ENCODE measurements at regions not wholly inside any gene's neighbourhood (a gene's known extent, or its start where the extent isn't known, plus 50 kb on each side); places are given as distances from the start of the nearest gene placed in this dataset.

DNA sequence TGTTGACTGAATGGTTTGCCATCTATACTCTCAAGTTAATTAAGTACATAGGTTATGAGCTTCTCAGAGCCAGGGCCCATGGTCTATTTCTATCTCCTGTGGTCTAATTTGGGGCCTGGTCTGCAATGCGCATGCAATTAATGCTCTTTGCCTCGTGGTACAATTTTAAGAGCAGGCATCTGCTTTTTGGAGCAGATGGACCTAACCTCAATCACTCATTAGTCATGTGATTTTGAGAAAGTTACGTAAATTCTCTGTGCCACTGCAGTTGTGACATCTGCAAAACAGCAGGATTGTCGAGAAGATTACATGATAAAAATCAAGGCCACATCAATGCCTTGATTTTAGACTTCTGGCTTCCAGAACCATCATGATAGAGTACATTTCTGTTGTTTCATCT is 543.7 kb upstream of the ADAMTS9 start:
- Histone ChIP-seq H3K36me3 (ENCODE audit: control insufficient read depth, insufficient read depth, low read length, severe bottlenecking) (no peaks in the 10 kb centered on the region), H3K9ac (ENCODE audit: low read length) (no peak overlapping the region), H3K9me3 (ENCODE audit: control insufficient read depth, low read length) (no peaks in the 10 kb centered on the region), H3K27me3 (replicated peaks; ENCODE audit: control insufficient read depth, insufficient read depth, low read length) (peaks cover under 1% of the 10 kb centered on the region), H3K4me3 (ENCODE audit: low read length) (no peak overlapping the region), H3K4me1 (ENCODE audit: control insufficient read depth, insufficient read depth, low read length) (no peaks in the 10 kb centered on the region)
- no peak for DNase-seq (ENCODE audit: low read depth)

DNA sequence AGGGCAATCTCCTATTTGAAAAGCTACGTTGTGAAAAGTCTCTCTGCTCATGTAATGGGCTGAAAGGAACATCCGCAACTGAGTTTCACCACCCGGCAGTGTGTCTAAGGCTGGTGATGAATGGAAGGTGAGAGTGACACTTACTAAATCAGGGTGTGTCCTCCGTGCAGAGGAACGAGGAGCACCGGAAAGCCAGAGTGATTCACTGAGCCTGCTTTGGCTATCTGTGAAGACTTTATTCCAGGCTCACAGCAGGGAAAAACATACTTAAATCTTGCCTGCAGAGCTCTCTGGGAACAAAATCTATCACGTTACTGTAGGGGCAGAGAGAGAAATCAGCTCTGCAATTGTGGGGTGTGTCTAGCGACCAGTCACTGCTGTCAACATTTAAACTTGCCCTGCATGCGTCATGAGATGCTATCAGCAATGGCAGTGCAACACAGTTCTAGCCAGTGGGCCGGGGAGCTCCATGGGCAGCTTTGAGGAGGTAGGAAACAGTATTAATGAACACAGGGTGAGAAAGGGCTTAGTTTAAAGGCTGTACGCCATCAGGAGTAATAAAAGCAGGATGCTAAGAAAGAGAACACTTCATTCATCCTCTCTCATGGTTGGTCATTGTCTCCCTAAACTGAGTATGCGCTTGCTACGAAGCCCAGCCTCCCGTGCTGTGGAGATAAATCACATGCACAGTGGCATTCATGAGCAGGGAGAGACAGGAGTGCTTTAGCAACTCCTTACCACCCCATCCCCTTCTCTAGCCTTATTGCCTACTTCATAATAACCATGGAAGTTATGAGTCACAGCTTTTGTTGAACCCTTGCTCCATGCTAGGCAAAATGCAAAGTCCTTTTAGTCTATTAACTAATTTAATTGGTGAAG is 542.7 kb upstream of the ADAMTS9 start:
- Histone ChIP-seq H3K4me1 (ENCODE audit: control insufficient read depth, insufficient read depth, low read length) (no peaks in the 10 kb centered on the region), H3K4me3 (ENCODE audit: low read length) (no peak overlapping the region), H3K9me3 (ENCODE audit: control insufficient read depth, low read length) (no peaks in the 10 kb centered on the region), H3K27me3 (replicated peaks; ENCODE audit: control insufficient read depth, insufficient read depth, low read length) (no peaks in the 10 kb centered on the region), H3K9ac (ENCODE audit: low read length) (no peak overlapping the region), H3K36me3 (ENCODE audit: control insufficient read depth, insufficient read depth, low read length, severe bottlenecking) (no peaks in the 10 kb centered on the region)
- DNase-seq (ENCODE audit: low read depth) = no peak

DNA sequence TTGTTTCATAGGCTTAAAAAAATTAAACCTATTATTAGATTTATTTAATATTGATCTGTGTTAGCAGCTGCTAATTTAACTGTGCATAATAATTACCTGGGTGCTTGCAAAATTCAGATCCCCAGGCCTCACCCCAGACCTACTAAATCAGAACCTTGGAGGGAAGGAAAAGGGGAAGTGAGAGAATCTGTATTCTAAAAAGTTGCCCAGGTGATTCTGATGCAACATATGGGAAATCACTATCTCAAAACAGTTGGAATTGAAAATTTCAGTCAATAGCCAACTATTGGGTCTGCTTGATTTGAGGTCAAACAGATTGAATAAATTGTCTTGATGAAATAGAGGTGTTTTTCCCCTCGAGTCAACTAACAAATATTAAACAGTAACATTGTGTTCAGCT is 538.5 kb upstream of the ADAMTS9 start:
- Histone ChIP-seq H3K9me3 (ENCODE audit: control insufficient read depth, low read length) (no peaks in the 10 kb centered on the region), H3K36me3 (ENCODE audit: control insufficient read depth, insufficient read depth, low read length, severe bottlenecking) (no peaks in the 10 kb centered on the region), H3K4me1 (ENCODE audit: control insufficient read depth, insufficient read depth, low read length) (no peaks in the 10 kb centered on the region), H3K9ac (ENCODE audit: low read length) (no peak overlapping the region), H3K27me3 (replicated peaks; ENCODE audit: control insufficient read depth, insufficient read depth, low read length) (no peaks in the 10 kb centered on the region), H3K4me3 (ENCODE audit: low read length) (no peak overlapping the region)
- DNase-seq (ENCODE audit: low read depth) = no peak

DNA sequence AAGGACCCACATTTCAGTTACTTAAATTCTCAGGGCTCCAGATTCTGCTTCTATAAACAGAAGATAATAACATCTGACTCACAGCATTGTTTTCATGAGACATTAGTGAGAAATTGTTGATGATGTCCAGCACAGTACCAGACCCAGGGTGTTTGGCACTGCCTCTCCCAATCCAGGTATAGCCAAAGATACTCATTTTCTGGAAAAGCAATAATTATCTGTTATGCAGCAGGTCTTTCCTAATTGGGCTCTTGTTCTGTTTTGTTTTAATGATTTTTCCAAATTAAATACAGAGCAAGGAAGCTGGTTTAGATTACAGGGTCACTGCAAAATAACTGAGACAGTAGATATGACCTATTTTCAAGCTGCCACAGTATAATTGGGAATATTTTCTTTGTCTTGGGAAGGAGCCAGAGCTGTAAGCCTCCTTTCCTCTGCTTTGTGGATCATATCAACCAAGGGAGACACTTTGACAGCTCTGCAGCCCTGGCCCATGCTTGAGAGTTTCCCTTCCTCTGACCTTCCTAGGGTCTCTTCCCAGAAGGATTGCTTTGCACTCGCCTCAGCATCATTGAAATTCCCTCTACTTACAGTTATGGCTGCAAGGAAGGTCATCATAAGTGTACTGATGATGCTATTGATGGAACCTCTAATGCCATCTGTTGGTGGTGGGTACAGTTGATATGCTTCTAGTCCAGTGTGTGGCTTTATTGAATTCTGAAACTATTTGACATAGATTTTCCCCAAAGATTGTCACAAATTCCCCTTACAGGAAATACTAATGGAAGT is 522.4 kb upstream of the ADAMTS9 start:
- no peaks in the 10 kb centered on the region for H3K9me3 ChIP-seq (ENCODE audit: control insufficient read depth, low read length)
- no peak overlapping the region for H3K9ac ChIP-seq (ENCODE audit: low read length)
- H3K27me3 ChIP-seq (replicated peaks; ENCODE audit: control insufficient read depth, insufficient read depth, low read length) = peaks cover 11% of the 10 kb centered on the region
- peak; percentile 25 for DNase-seq (ENCODE audit: low read depth)
- no peaks in the 10 kb centered on the region for H3K4me1 ChIP-seq (ENCODE audit: control insufficient read depth, insufficient read depth, low read length)
- no peak overlapping the region for H3K4me3 ChIP-seq (ENCODE audit: low read length)
- no peaks in the 10 kb centered on the region for H3K36me3 ChIP-seq (ENCODE audit: control insufficient read depth, insufficient read depth, low read length, severe bottlenecking)

DNA sequence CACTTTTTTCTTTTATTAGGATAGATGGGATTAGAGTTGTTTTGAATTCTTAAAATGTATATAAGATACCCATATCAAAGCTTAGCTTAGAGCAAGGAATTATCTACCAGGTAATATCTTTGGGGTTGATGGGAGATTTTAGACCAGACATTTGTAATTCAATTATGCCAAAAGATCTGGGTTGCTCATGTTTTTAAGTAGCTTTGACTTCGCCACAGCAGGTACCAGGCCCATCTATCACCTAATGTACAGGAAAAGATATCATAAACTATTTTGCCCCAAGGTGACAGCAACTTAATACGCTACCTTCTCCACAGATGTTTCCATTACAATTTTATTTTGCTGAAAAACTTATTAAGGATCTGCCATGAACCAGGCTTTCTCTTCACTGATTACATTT is 514.6 kb upstream of the ADAMTS9 start:
- DNase-seq (ENCODE audit: low read depth) = no peak
- H3K27me3 ChIP-seq (replicated peaks; ENCODE audit: control insufficient read depth, insufficient read depth, low read length) = peaks cover 21% of the 10 kb centered on the region
- H3K36me3 ChIP-seq (ENCODE audit: control insufficient read depth, insufficient read depth, low read length, severe bottlenecking) = no peaks in the 10 kb centered on the region
- H3K4me1 ChIP-seq (ENCODE audit: control insufficient read depth, insufficient read depth, low read length) = peaks cover 8% of the 10 kb centered on the region
- H3K9me3 ChIP-seq (ENCODE audit: control insufficient read depth, low read length) = no peaks in the 10 kb centered on the region
- no peak overlapping the region for H3K9ac ChIP-seq (ENCODE audit: low read length)
- no peak overlapping the region for H3K4me3 ChIP-seq (ENCODE audit: low read length)

DNA sequence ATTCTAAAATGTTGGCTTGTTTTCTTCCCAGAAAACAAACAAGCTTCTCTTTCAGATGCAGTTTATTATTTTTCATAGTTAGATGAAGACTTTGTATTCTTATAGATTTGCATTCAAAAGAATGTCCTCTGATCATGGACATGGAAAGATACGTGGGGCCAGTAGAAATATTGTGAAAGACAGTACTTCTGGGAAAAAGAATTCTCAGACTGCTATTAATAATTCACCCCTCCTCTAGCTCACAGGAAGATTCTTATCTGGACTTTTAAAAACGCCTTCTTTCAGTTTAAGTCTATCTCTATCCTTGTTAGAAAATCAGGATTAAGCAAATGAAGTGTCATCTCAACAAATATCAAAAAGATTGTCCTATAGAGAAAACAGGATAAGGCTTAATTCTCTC is 514.1 kb upstream of the ADAMTS9 start:
- peaks cover 21% of the 10 kb centered on the region for H3K27me3 ChIP-seq (replicated peaks; ENCODE audit: control insufficient read depth, insufficient read depth, low read length)
- H3K9me3 ChIP-seq (ENCODE audit: control insufficient read depth, low read length) = no peaks in the 10 kb centered on the region
- H3K4me3 ChIP-seq (ENCODE audit: low read length) = no peak overlapping the region
- H3K9ac ChIP-seq (ENCODE audit: low read length) = no peak overlapping the region
- no peaks in the 10 kb centered on the region for H3K36me3 ChIP-seq (ENCODE audit: control insufficient read depth, insufficient read depth, low read length, severe bottlenecking)
- H3K4me1 ChIP-seq (ENCODE audit: control insufficient read depth, insufficient read depth, low read length) = peaks cover 8% of the 10 kb centered on the region
- DNase-seq (ENCODE audit: low read depth) = no peak

DNA sequence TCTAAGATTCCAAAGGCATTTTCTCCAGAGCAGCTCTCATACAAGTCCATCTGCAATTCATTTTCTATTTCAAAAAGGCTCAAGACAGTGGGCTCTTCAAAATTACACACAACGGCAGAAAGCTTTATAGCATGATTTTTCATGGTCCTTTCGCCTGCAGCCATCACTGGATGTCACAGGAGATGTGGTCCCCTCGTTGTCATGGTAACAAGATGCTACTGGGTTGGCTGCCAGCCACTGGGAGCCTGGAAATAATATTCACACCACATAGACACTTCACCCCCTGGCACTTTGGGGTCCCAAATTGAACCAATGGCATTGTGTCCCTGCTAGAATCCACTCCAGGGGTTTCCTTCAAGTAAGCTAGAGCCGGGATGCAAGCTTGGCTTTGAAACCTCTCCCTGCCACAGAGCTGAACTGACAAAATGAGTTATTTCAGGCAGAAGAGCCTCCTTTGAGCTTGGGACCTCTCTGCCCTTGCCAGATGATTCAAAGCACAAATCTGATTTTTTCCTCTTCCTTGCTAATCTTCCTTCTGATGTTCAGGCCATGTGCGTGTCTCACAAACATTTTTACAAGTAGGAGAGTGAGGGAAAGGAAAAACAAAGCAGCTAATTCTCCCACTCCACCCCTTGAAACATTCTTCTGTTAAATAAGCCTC is 512.6 kb upstream of the ADAMTS9 start:
- peaks cover 8% of the 10 kb centered on the region for H3K4me1 ChIP-seq (ENCODE audit: control insufficient read depth, insufficient read depth, low read length)
- H3K36me3 ChIP-seq (ENCODE audit: control insufficient read depth, insufficient read depth, low read length, severe bottlenecking) = no peaks in the 10 kb centered on the region
- H3K9me3 ChIP-seq (ENCODE audit: control insufficient read depth, low read length) = no peaks in the 10 kb centered on the region
- DNase-seq (ENCODE audit: low read depth) = peak; percentile 18
- peaks cover 21% of the 10 kb centered on the region for H3K27me3 ChIP-seq (replicated peaks; ENCODE audit: control insufficient read depth, insufficient read depth, low read length)
- no peak overlapping the region for H3K9ac ChIP-seq (ENCODE audit: low read length)
- H3K4me3 ChIP-seq (ENCODE audit: low read length) = no peak overlapping the region

DNA sequence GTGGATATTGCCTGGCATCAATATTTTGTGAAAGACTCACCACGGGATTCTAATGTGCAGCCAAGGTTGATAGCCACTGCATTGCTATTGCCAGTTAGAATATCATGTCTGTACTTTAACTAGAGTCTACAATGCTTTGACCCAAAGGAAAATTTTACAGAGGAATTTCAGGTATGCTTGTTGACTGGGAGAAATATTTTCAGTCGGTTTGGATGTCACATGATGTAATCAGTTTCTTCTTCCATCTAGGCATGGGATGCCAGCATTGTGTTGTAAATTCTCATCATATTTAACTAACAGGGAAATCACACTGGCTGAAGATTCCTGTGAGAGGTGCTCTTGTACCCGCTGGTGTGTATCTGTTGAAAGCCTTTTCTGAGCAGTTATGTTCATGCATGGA is 508.9 kb upstream of the ADAMTS9 start:
- Histone ChIP-seq H3K27me3 (replicated peaks; ENCODE audit: control insufficient read depth, insufficient read depth, low read length) (peaks cover 15% of the 10 kb centered on the region), H3K4me1 (ENCODE audit: control insufficient read depth, insufficient read depth, low read length) (peaks cover 1% of the 10 kb centered on the region), H3K4me3 (ENCODE audit: low read length) (no peak overlapping the region), H3K9ac (ENCODE audit: low read length) (no peak overlapping the region), H3K36me3 (ENCODE audit: control insufficient read depth, insufficient read depth, low read length, severe bottlenecking) (no peaks in the 10 kb centered on the region), H3K9me3 (ENCODE audit: control insufficient read depth, low read length) (no peaks in the 10 kb centered on the region)
- DNase-seq (ENCODE audit: low read depth) = peak; percentile 32

DNA sequence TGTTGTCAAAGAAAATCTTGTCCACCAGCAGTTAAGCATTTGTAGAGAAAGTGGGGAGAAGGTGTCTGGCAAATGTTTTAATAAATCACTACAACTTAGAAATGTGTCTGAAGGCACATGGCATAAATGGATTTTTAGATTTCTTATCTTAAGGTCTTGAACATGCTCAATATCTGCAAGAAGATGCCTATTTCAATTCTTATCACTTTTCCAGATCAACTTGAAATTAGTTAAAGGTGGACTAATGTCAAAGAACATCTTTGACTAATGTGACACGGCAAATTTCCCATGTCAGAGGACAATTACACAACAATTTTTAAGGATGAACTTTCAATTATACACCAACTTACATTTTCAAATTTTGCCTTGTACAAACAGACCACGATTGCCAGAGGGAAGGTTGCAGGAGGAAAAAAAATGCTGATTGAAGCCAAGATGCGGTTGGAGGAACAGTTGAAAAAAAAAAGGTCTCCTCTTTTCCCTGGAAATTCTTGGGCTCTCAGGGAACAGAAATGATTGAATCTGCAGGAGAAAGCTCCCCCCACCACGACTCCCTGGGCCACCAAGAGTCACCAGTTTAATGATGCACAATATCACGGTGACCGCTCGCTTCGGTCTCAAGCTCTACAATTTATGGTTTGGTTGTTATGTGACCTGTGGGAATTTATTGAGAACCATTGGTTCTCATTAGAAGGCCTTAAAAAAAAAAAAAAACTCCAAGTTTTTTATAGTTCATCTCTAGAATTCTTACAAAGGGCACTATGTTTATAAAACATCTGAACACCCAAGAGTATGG is 507.6 kb upstream of the ADAMTS9 start:
- H3K4me1 ChIP-seq (ENCODE audit: control insufficient read depth, insufficient read depth, low read length) = peaks cover 12% of the 10 kb centered on the region
- no peaks in the 10 kb centered on the region for H3K9me3 ChIP-seq (ENCODE audit: control insufficient read depth, low read length)
- no peak overlapping the region for H3K9ac ChIP-seq (ENCODE audit: low read length)

DNA sequence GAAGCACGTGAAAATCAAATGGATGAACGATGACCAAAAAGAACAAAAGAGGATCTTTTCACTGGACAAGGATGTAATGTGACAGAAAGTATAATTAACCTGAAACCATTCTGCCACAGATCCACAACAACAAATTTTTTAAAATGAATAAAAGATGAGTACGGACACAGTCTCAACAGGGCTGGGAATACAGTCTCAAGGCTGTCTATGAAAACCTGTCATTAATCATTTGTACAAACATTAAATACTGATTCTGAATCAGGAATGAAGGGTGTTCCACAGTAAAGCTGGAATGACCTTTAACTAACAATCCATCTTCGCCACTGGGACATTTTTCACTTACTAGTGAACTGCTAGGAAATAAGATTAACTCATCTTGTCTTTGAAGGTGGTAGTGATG is 506.9 kb upstream of the ADAMTS9 start:
- Histone ChIP-seq H3K36me3 (ENCODE audit: control insufficient read depth, insufficient read depth, low read length, severe bottlenecking) (no peaks in the 10 kb centered on the region), H3K9ac (ENCODE audit: low read length) (no peak overlapping the region), H3K27me3 (replicated peaks; ENCODE audit: control insufficient read depth, insufficient read depth, low read length) (peaks cover 3% of the 10 kb centered on the region), H3K4me1 (ENCODE audit: control insufficient read depth, insufficient read depth, low read length) (peaks cover 14% of the 10 kb centered on the region), H3K4me3 (ENCODE audit: low read length) (no peak overlapping the region), H3K9me3 (ENCODE audit: control insufficient read depth, low read length) (no peaks in the 10 kb centered on the region)
- no peak for DNase-seq (ENCODE audit: low read depth)

More for the DNA sequence above, 507.6 kb upstream of the ADAMTS9 start:
- DNase-seq (ENCODE audit: low read depth) = no peak
- Histone ChIP-seq H3K4me3 (ENCODE audit: low read length) (no peak overlapping the region), H3K36me3 (ENCODE audit: control insufficient read depth, insufficient read depth, low read length, severe bottlenecking) (no peaks in the 10 kb centered on the region), H3K27me3 (replicated peaks; ENCODE audit: control insufficient read depth, insufficient read depth, low read length) (peaks cover 8% of the 10 kb centered on the region)
